Thymus (tissue), 11 donors: ENCODE measurements at regions not wholly inside any gene's neighbourhood (a gene's known extent, or its start where the extent isn't known, plus 50 kb on each side); places are given as distances from the start of the nearest gene placed in this dataset.

ENCODE experiments used
- DNase-seq, 9 donors: peaks; one replicate each; pipeline ENCODE4 v3.0.0-alpha.2; 2013; ENCODE audit warnings: low spot score in 9 of 9, low read depth in 6 of 9, missing footprints in 1 of 9
- H3K27ac ChIP-seq, 2 donors: one replicate each; pipeline ENCODE4 v1.5.1; 2013; ENCODE audit warnings: control low read depth in 1 of 2, low read depth in 1 of 2, low read length in 1 of 2, mild to moderate bottlenecking in 1 of 2, moderate library complexity in 1 of 2
- H3K27me3 ChIP-seq, 2 donors: one replicate each; pipeline ENCODE4 v1.5.1; 2013; ENCODE audit warnings: low read length in 1 of 2; ENCODE audit not compliant: control insufficient read depth in 2 of 2, insufficient read depth in 1 of 2
- H3K36me3 ChIP-seq, 2 donors: one replicate each; pipeline ENCODE4 v1.5.1; 2013; ENCODE audit warnings: low read length in 1 of 2, mild to moderate bottlenecking in 1 of 2, moderate library complexity in 1 of 2; ENCODE audit not compliant: control insufficient read depth in 2 of 2, insufficient read depth in 2 of 2
- H3K4me1 ChIP-seq, 2 donors: one replicate each; pipeline ENCODE4 v1.5.1; 2013; ENCODE audit warnings: low read length in 2 of 2; ENCODE audit not compliant: control insufficient read depth in 2 of 2, insufficient read depth in 2 of 2
- H3K4me3 ChIP-seq, 2 donors: one replicate each; pipeline ENCODE4 v1.5.1; 2013; ENCODE audit warnings: low read length in 2 of 2, control low read depth in 1 of 2, mild to moderate bottlenecking in 1 of 2
- H3K9me3 ChIP-seq, 2 donors: one replicate each; pipeline ENCODE4 v1.5.1; 2013; ENCODE audit warnings: low read length in 1 of 2, mild to moderate bottlenecking in 1 of 2; ENCODE audit not compliant: control insufficient read depth in 2 of 2, insufficient read depth in 1 of 2
- WGBS: extraction: QIAGEN DNeasy Blood & Tissue Kit; methylation state at CpG from one replicate; pipeline ENCODE4 v1.1.7; 2013; 5-methylcytosine and 5-hydroxymethylcytosine counted together
- donor health status: healthy.

DNA sequence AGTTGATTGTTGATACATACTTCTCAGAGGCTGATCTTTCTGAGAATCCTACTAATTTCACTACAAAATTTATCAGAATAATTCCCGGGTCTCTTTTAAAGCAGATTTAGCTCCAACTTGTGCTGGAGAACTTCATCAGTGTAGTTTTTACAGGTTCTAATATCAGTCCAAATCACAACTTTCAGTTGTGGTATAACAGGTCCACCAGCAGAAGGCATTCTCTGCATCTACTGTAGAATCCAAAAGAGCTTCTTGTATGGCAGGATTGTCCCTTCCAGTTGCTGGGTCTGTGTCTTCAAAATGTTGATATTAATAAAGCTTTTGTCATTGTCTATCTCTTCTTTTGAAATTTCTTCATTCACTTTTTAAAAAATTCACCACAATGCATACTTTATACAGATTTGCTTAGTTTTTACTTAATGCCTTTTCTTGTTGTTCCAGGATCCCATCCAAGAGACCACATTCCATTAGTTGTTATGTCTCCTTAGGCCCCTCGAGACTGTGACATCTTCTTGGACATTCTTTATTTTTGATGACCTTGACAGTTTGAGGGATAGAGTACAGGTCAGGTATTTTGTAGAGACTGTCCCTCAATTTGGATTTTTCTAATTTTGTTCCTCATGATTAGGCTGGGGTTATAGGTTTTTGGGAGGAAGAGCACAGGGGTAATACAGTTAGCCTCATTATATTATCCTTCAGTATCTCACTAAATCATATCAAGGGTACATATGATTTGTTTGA, 490.5 kb upstream of the MEX3C start:
- Histone ChIP-seq H3K4me3 (no peak overlapping the region), H3K36me3 (no peaks in the 10 kb centered on the region), H3K27ac (no peak overlapping the region), H3K4me1 (no peaks in the 10 kb centered on the region), H3K27me3 (no peaks in the 10 kb centered on the region), H3K9me3 (no peaks in the 10 kb centered on the region)
- DNase-seq = no peak
- WGBS = 64% methylated on average over 2 of the region's 2 CpGs

DNA sequence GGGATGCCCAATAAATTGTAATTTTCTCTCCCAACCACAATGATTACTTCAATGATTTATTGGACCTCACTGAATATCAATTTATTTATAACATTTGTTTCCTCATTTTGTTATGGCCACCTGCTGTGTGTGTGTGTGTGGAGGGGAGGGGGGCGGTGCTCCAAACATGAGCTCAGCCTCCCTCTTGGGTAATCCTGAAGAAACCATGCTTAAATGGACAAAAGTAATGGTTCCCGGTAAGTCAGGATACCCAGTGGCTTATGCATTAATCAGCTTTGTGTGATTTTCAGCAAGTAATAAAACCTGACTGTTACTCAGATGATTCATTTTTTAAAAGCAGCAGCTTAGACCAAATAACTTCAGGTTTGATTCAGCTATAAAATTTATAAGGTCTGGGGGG, 495.1 kb upstream of the MEX3C start:
- H3K27me3 ChIP-seq = no peaks in the 10 kb centered on the region

DNA sequence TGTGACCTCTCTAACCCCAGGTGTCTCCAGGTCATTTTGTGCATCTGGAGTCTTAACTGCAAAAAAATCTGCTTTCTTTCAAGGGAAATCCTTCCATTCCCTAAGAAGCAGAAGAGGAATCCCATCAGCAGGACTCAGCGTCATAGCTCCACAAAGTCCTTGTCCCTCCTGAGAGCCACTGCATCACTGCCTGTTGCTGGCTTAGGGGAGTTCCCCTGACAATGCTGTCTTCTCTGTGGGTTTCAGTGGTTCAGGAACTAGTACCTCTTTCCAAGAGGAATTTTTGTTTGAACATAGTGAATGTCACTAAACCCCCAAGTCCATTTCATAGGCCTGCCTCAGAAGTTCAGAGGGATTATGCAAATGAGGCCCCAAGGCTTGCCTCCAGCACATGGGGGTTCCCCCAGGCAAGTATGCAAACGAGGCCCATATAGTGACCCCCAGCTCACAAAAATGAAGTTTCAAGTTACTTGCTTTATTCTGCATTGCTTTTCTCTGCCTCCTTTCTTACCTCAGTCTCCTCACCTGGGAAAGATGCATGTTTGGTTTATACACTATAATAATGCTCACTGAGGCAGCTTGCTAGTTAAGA, 513.9 kb upstream of the MEX3C start:
- WGBS = 66% methylated on average over 2 of the region's 2 CpGs
- peaks cover 0 to 12% of the 10 kb centered on the region in 2 donors for H3K9me3 ChIP-seq
- H3K4me1 ChIP-seq = no peaks in the 10 kb centered on the region

More for the DNA sequence above, 495.1 kb upstream of the MEX3C start:
- no peak overlapping the region for H3K27ac ChIP-seq
- WGBS = 96% methylated on average over 2 of the region's 2 CpGs
- H3K9me3 ChIP-seq = no peaks in the 10 kb centered on the region
- H3K4me3 ChIP-seq = no peak overlapping the region
- no peaks in the 10 kb centered on the region for H3K36me3 ChIP-seq
- no peak for DNase-seq
- H3K4me1 ChIP-seq = no peaks in the 10 kb centered on the region

DNA sequence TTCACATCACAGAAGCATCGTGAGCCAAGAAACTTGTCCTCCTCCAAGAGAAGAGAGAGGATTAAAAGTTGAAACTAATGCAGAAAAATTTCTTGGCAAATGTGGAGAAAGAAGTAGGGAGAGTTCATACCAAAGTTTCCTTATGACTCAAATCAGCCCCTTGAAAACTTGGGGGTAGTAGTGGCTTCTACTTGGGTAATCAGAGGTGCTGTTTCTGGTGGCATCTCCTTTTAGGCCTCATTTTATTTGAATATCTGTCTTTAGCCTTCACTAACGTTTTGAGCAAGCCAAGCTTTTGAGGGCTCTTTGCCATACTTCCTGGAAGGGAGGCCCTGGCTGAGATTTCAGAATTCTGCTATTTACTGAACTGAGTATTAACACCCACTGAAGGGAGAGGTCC, 515.3 kb upstream of the MEX3C start:
- Histone ChIP-seq H3K27me3 (no peaks in the 10 kb centered on the region), H3K4me3 (no peak overlapping the region), H3K9me3 (peaks cover 0 to 3% of the 10 kb centered on the region in 2 donors), H3K27ac (no peak overlapping the region), H3K4me1 (no peaks in the 10 kb centered on the region), H3K36me3 (no peaks in the 10 kb centered on the region)
- WGBS = 74% methylated on average over 2 of the region's 2 CpGs
- no peak for DNase-seq

More for the DNA sequence above, 513.9 kb upstream of the MEX3C start:
- Histone ChIP-seq H3K36me3 (no peaks in the 10 kb centered on the region), H3K27ac (no peak overlapping the region), H3K4me3 (no peak overlapping the region), H3K27me3 (no peaks in the 10 kb centered on the region)
- no peak for DNase-seq

DNA sequence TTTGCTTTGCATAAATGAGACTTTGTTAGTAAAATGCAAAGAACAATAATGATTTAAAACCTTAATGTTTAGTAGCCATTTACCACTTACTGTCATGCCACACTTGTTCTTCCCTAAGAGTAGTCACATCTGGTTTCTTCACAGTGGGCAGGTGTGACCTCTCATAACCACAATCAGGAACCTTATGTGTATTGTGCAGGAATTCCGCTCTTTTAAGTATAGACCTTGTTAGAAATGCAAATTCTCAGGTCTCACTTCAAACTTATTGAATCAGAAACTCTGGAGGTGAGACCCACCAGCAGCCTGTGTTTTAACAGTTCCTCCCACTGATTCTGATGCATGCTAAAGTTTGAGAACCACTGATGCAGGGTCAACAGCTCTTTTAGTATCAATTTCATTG, 518.8 kb upstream of the MEX3C start:
- no peaks in the 10 kb centered on the region for H3K9me3 ChIP-seq
- WGBS = 95% methylated on average over 1 of the region's 1 CpG
- H3K27me3 ChIP-seq = no peaks in the 10 kb centered on the region
- DNase-seq = no peak
- no peaks in the 10 kb centered on the region for H3K4me1 ChIP-seq
- H3K36me3 ChIP-seq = no peaks in the 10 kb centered on the region
- H3K27ac ChIP-seq = no peak overlapping the region
- H3K4me3 ChIP-seq = no peak overlapping the region

DNA sequence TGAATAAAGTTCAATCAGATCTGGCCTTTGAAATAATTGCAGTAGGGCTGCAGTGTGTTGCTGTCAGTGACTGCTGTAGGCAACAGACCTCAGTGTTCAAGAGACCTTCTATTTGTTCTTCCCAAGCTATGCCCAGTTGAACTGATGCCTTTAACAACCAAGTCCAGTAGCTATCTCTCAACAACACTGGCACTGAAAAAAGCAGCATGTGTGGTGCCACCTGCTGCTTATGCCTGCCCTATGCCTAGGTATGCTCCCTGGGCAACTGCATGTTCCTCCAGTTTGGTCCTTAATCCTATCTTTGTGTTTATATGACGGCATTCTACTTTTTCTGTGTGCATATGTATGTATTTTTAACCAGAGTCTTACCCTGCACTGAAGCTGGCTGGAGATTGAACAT, 523.9 kb upstream of the MEX3C start:
- 85% methylated on average over 1 of the region's 1 CpG for WGBS

GRCh38 chr18:51721996-51722395, 524.5 kb upstream of the MEX3C start:
- no peak for DNase-seq
- Histone ChIP-seq H3K27me3 (no peaks in the 10 kb centered on the region), H3K36me3 (no peaks in the 10 kb centered on the region), H3K4me3 (no peak overlapping the region), H3K4me1 (no peaks in the 10 kb centered on the region), H3K9me3 (no peaks in the 10 kb centered on the region), H3K27ac (no peak overlapping the region)
- 88% methylated on average over 2 of the region's 2 CpGs for WGBS

More for the DNA sequence above, 523.9 kb upstream of the MEX3C start:
- Histone ChIP-seq H3K27me3 (no peaks in the 10 kb centered on the region), H3K9me3 (no peaks in the 10 kb centered on the region), H3K4me1 (no peaks in the 10 kb centered on the region), H3K4me3 (no peak overlapping the region), H3K36me3 (no peaks in the 10 kb centered on the region), H3K27ac (no peak overlapping the region)
- no peak for DNase-seq

GRCh38 chr18:51724790-51725721, 527.6 kb upstream of the MEX3C start:
- Histone ChIP-seq H3K4me1 (no peaks in the 10 kb centered on the region), H3K27ac (no peak overlapping the region)
- WGBS = 85% methylated on average over 9 of the region's 9 CpGs

GRCh38 chr18:51726614-51727013, 529.1 kb upstream of the MEX3C start:
- no peaks in the 10 kb centered on the region for H3K36me3 ChIP-seq
- 88% methylated on average over 2 of the region's 2 CpGs for WGBS
- H3K27me3 ChIP-seq = no peaks in the 10 kb centered on the region
- H3K4me3 ChIP-seq = no peak overlapping the region
- no peak for DNase-seq
- no peak overlapping the region for H3K27ac ChIP-seq
- H3K4me1 ChIP-seq = no peaks in the 10 kb centered on the region
- no peaks in the 10 kb centered on the region for H3K9me3 ChIP-seq

More at GRCh38 chr18:51724790-51725721, 527.6 kb upstream of the MEX3C start:
- Histone ChIP-seq H3K27me3 (no peaks in the 10 kb centered on the region), H3K36me3 (no peaks in the 10 kb centered on the region), H3K9me3 (no peaks in the 10 kb centered on the region), H3K4me3 (no peak overlapping the region)
- no peak for DNase-seq
